HG02973 (cell line): ENCODE measurements at regions not wholly inside any gene's neighbourhood (a gene's known extent, or its start where the extent isn't known, plus 50 kb on each side); places are given as distances from the start of the nearest gene placed in this dataset.

Source experiments
- ATAC-seq: cut with Tn5 transposase; IDR thresholded peaks from one replicate; pipeline ENCODE4 v1.9.1; 2021; ENCODE audit warnings: moderate library complexity; ENCODE audit not compliant: unreplicated experiment

GRCh38 chr11:105553025-105553424 lies 56.8 kb upstream of the GRIA4 start:
- no peak for ATAC-seq

- ATAC-seq = no peak
Observed at GRCh38 chr11:105548359-105548758, 61.5 kb upstream of the GRIA4 start.

GRCh38 chr11:105538588-105538987 lies 71.3 kb upstream of the GRIA4 start:
- no peak for ATAC-seq

- ATAC-seq = no peak
Observed at GRCh38 chr11:105537531-105537930, 72.3 kb upstream of the GRIA4 start.

- ATAC-seq = no peak
Observed at GRCh38 chr11:105524286-105524685, 85.6 kb upstream of the GRIA4 start.

GRCh38 chr11:105520706-105521345 lies 89.0 kb upstream of the GRIA4 start:
- ATAC-seq = no peak

GRCh38 chr11:105507496-105508254 lies 102.2 kb upstream of the GRIA4 start:
- ATAC-seq = no peak

- no peak for ATAC-seq
Observed at GRCh38 chr11:105492010-105492409, 117.9 kb upstream of the GRIA4 start.

GRCh38 chr11:105491394-105491793 lies 118.5 kb upstream of the GRIA4 start:
- ATAC-seq = no peak

GRCh38 chr11:105490333-105490732 lies 119.5 kb upstream of the GRIA4 start:
- ATAC-seq = no peak

- ATAC-seq = no peak
Observed at GRCh38 chr11:105489446-105489845, 120.4 kb upstream of the GRIA4 start.

GRCh38 chr11:105486929-105487328 lies 122.9 kb upstream of the GRIA4 start:
- no peak for ATAC-seq

GRCh38 chr11:105469931-105470330 lies 139.9 kb upstream of the GRIA4 start:
- ATAC-seq = no peak

- ATAC-seq = no peak
Observed at GRCh38 chr11:105468154-105468553, 141.7 kb upstream of the GRIA4 start.

GRCh38 chr11:105466582-105467228 lies 143.2 kb upstream of the GRIA4 start:
- ATAC-seq = no peak

GRCh38 chr11:105458071-105458470 lies 151.8 kb upstream of the GRIA4 start:
- ATAC-seq = no peak

GRCh38 chr11:105456950-105457349 lies 152.9 kb upstream of the GRIA4 start:
- peak; percentile 63 for ATAC-seq

GRCh38 chr11:105449100-105449734 lies 160.7 kb upstream of the GRIA4 start:
- ATAC-seq = no peak

- no peak for ATAC-seq
Observed at GRCh38 chr11:105448703-105449079, 161.2 kb upstream of the GRIA4 start.

GRCh38 chr11:105447936-105448702 lies 161.8 kb upstream of the GRIA4 start:
- no peak for ATAC-seq

GRCh38 chr11:105443623-105444022 lies 166.2 kb upstream of the GRIA4 start:
- ATAC-seq = no peak
